ENCODE measurements at regions not wholly inside any gene's neighbourhood (a gene's known extent, or its start where the extent isn't known, plus 50 kb on each side); places are given as distances from the start of the nearest gene placed in this dataset.

DNA sequence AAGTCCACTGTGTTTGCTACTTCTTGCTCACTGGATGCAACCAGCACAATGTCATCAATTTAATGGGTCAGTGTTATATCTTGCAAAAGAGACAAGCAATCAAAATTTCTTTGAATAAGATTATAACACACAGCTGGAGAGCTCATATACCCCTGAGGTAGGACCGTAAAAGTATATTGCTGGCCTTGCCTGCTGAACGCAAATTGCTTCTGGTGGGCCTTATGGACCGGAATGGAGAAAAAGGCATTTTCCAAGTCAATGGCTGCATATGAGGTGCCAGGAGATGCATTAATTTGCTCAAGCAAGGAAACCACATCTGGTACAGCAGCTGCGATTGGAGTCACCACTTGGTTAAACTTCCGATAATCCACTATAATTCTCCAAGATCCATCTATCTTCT lies 119.1 kb downstream of the ZNF280B start:
- ATAC-seq (no peak), DNase-seq (ENCODE audit: low spot score) (no peak), FAIRE-seq (no peak)
- in situ Hi-C loops (cut with HindIII; ENCODE audit: extremely low pct_ligation_motif_present, low pct_unique_long_range_greater_than_20kb) (no loop called here), intact Hi-C loops (cut with micrococcal nuclease; ENCODE audit: unreplicated experiment) (no loop called here)
- WGBS (ENCODE audit: low lambda C conversion rate) = 99% methylated on average over 5 of the region's 5 CpGs
- Histone ChIP-seq H4K20me1 (ENCODE audit: insufficient read depth, low read length) (no peaks in the 10 kb centered on the region), H3K4me1 (ENCODE audit: insufficient read depth, low read length) (peaks cover 42% of the 10 kb centered on the region), H2AFZ (ENCODE audit: low read length) (no peak overlapping the region), H3K4me3 (replicated peaks in 1 of 3; ENCODE audit: insufficient read depth in 1 of 3, low read depth in 2 of 3, low read length in 3 of 3) (no peak overlapping the region), H3K36me3 (replicated peaks in 1 of 2; ENCODE audit: control insufficient read depth in 1 of 2, insufficient read depth in 2 of 2, low read length in 2 of 2) (no peaks in the 10 kb centered on the region), H3K9me3 (ENCODE audit: low read length) (peaks cover 13% of the 10 kb centered on the region), H3K27me3 (ENCODE audit: control insufficient read depth in 1 of 2, insufficient read depth in 2 of 2, low read length in 2 of 2) (peaks cover 0 to 1% of the 10 kb centered on the region in 2 experiments; a peak in 1 of 5 replicates), H3K79me2 (ENCODE audit: insufficient read depth, low read length) (no peaks in the 10 kb centered on the region), H3K4me2 (ENCODE audit: low read depth, low read length) (no peak overlapping the region), H3K9ac (ENCODE audit: insufficient read depth, low read depth, low read length) (no peak overlapping the region), H3K27ac (ENCODE audit: extremely low read length, insufficient read depth, low read length) (no peak overlapping the region)
- CTCF ChIA-PET (ENCODE audit: low intra/inter-chr PET ratio, low total read pairs) = no interaction called here
- no TSS peak for BruUV-seq (replicated peaks)
- POLR2A ChIA-PET = no interaction called here
- TF ChIP-seq, protein P1, sequence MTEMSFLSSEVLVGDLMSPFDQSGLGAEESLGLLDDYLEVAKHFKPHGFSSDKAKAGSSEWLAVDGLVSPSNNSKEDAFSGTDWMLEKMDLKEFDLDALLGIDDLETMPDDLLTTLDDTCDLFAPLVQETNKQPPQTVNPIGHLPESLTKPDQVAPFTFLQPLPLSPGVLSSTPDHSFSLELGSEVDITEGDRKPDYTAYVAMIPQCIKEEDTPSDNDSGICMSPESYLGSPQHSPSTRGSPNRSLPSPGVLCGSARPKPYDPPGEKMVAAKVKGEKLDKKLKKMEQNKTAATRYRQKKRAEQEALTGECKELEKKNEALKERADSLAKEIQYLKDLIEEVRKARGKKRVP (CRISPR knock-in tag; IDR thresholded peaks at IDR 0.05) = no peak
- TF ChIP-seq, protein P2, sequence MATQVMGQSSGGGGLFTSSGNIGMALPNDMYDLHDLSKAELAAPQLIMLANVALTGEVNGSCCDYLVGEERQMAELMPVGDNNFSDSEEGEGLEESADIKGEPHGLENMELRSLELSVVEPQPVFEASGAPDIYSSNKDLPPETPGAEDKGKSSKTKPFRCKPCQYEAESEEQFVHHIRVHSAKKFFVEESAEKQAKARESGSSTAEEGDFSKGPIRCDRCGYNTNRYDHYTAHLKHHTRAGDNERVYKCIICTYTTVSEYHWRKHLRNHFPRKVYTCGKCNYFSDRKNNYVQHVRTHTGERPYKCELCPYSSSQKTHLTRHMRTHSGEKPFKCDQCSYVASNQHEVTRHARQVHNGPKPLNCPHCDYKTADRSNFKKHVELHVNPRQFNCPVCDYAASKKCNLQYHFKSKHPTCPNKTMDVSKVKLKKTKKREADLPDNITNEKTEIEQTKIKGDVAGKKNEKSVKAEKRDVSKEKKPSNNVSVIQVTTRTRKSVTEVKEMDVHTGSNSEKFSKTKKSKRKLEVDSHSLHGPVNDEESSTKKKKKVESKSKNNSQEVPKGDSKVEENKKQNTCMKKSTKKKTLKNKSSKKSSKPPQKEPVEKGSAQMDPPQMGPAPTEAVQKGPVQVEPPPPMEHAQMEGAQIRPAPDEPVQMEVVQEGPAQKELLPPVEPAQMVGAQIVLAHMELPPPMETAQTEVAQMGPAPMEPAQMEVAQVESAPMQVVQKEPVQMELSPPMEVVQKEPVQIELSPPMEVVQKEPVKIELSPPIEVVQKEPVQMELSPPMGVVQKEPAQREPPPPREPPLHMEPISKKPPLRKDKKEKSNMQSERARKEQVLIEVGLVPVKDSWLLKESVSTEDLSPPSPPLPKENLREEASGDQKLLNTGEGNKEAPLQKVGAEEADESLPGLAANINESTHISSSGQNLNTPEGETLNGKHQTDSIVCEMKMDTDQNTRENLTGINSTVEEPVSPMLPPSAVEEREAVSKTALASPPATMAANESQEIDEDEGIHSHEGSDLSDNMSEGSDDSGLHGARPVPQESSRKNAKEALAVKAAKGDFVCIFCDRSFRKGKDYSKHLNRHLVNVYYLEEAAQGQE (IDR thresholded peaks at IDR 0.05; ENCODE audit: borderline replicate concordance in 1 of 2, low read depth in 1 of 2, low read length in 2 of 2) = no peak
- TF ChIP-seq DMAP1 (CRISPR knock-in tag; IDR thresholded peaks at IDR 0.05) (no peak), ZFAT (CRISPR knock-in tag; conservative IDR thresholded peaks at IDR 0.05) (no peak), ZNF382 (CRISPR knock-in tag; IDR thresholded peaks at IDR 0.05; ENCODE audit: borderline replicate concordance) (no peak), PHF5A (CRISPR knock-in tag; IDR thresholded peaks at IDR 0.05; ENCODE audit: low read depth, unreplicated experiment) (no peak), MIER2 (CRISPR knock-in tag; IDR thresholded peaks at IDR 0.05) (no peak), ARNT (IDR thresholded peaks at IDR 0.05) (no peak), ZNF24 (IDR thresholded peaks at IDR 0.05) (no peak), ZNF792 (CRISPR knock-in tag; IDR thresholded peaks at IDR 0.05) (no peak), ZNF644 (CRISPR knock-in tag; IDR thresholded peaks at IDR 0.05; ENCODE audit: low read depth) (no peak)
- TF ChIP-seq, protein P3, sequence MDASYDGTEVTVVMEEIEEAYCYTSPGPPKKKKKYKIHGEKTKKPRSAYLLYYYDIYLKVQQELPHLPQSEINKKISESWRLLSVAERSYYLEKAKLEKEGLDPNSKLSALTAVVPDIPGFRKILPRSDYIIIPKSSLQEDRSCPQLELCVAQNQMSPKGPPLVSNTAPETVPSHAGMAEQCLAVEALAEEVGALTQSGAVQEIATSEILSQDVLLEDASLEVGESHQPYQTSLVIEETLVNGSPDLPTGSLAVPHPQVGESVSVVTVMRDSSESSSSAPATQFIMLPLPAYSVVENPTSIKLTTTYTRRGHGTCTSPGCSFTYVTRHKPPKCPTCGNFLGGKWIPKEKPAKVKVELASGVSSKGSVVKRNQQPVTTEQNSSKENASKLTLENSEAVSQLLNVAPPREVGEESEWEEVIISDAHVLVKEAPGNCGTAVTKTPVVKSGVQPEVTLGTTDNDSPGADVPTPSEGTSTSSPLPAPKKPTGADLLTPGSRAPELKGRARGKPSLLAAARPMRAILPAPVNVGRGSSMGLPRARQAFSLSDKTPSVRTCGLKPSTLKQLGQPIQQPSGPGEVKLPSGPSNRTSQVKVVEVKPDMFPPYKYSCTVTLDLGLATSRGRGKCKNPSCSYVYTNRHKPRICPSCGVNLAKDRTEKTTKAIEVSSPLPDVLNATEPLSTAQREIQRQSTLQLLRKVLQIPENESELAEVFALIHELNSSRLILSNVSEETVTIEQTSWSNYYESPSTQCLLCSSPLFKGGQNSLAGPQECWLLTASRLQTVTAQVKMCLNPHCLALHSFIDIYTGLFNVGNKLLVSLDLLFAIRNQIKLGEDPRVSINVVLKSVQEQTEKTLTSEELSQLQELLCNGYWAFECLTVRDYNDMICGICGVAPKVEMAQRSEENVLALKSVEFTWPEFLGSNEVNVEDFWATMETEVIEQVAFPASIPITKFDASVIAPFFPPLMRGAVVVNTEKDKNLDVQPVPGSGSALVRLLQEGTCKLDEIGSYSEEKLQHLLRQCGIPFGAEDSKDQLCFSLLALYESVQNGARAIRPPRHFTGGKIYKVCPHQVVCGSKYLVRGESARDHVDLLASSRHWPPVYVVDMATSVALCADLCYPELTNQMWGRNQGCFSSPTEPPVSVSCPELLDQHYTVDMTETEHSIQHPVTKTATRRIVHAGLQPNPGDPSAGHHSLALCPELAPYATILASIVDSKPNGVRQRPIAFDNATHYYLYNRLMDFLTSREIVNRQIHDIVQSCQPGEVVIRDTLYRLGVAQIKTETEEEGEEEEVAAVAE (CRISPR knock-in tag; IDR thresholded peaks at IDR 0.05; ENCODE audit: borderline replicate concordance) = no peak
- TF ChIP-seq, protein P4, sequence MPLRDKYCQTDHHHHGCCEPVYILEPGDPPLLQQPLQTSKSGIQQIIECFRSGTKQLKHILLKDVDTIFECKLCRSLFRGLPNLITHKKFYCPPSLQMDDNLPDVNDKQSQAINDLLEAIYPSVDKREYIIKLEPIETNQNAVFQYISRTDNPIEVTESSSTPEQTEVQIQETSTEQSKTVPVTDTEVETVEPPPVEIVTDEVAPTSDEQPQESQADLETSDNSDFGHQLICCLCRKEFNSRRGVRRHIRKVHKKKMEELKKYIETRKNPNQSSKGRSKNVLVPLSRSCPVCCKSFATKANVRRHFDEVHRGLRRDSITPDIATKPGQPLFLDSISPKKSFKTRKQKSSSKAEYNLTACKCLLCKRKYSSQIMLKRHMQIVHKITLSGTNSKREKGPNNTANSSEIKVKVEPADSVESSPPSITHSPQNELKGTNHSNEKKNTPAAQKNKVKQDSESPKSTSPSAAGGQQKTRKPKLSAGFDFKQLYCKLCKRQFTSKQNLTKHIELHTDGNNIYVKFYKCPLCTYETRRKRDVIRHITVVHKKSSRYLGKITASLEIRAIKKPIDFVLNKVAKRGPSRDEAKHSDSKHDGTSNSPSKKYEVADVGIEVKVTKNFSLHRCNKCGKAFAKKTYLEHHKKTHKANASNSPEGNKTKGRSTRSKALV (CRISPR knock-in tag; IDR thresholded peaks at IDR 0.05) = no peak

All from HepG2 (cell line).